ENCODE measurements at regions not wholly inside any gene's neighbourhood (a gene's known extent, or its start where the extent isn't known, plus 50 kb on each side); places are given as distances from the start of the nearest gene placed in this dataset.

DNA sequence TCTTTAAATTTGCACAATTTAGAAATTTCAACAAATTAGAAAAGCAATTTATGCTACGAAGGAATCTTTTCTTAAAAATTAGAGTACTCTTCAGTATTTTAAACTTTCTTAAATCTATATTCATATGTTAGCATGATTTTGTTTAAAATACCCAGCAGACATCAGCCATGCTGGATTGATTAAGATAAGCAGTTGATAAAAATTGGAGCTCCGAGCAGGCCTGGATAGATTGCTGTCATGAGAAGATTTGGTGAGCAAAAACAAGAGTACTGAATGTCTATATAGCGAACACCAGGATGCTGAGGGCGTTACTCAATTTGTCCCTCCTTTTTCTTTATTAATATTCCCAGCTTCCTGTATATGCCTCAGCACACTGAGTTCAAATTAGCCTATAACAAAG, 108.4 kb upstream of the SLC35B3 start:
- Mint-ChIP-seq H3K4me3 (no peak overlapping the region), H3K9me3 (peaks cover 13% of the 10 kb centered on the region), H3K27ac (no peak overlapping the region), H3K36me3 (ENCODE audit: low read depth) (no peaks in the 10 kb centered on the region), H3K27me3 (ENCODE audit: insufficient read depth) (no peaks in the 10 kb centered on the region), H3K4me1 (peaks cover 2% of the 10 kb centered on the region)
- no peak overlapping the region for H3K9ac ChIP-seq (ENCODE audit: extremely low read depth, low read length, poor library complexity, severe bottlenecking)
- H3K36me3 ChIP-seq (ENCODE audit: control insufficient read depth, insufficient read depth, low read length) = no peaks in the 10 kb centered on the region
- DNase-seq = no peak
- TF ChIP-seq, protein P1, sequence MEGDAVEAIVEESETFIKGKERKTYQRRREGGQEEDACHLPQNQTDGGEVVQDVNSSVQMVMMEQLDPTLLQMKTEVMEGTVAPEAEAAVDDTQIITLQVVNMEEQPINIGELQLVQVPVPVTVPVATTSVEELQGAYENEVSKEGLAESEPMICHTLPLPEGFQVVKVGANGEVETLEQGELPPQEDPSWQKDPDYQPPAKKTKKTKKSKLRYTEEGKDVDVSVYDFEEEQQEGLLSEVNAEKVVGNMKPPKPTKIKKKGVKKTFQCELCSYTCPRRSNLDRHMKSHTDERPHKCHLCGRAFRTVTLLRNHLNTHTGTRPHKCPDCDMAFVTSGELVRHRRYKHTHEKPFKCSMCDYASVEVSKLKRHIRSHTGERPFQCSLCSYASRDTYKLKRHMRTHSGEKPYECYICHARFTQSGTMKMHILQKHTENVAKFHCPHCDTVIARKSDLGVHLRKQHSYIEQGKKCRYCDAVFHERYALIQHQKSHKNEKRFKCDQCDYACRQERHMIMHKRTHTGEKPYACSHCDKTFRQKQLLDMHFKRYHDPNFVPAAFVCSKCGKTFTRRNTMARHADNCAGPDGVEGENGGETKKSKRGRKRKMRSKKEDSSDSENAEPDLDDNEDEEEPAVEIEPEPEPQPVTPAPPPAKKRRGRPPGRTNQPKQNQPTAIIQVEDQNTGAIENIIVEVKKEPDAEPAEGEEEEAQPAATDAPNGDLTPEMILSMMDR (conservative IDR thresholded peaks at IDR 0.05) = no peak
- H3K27ac ChIP-seq (ENCODE audit: low read depth, low read length) = no peak overlapping the region
- H3K27me3 ChIP-seq (ENCODE audit: control insufficient read depth, insufficient read depth, low read length, poor library complexity, severe bottlenecking) = no peaks in the 10 kb centered on the region
- H3K4me3 ChIP-seq (ENCODE audit: low read length) = no peak overlapping the region
- H3K4me1 ChIP-seq (ENCODE audit: control insufficient read depth, insufficient read depth, low read length) = no peaks in the 10 kb centered on the region
- peaks cover 17% of the 10 kb centered on the region for H3K9me3 ChIP-seq (ENCODE audit: control insufficient read depth, low read length)
- WGBS, 2 experiments (ENCODE audit: insufficient coverage in 1 of 2, insufficient read length in 1 of 2) = 97% methylated on average over 4 of the region's 4 CpGs; no CpG with 5 or more reads in 1 of the 2 experiments

DNA sequence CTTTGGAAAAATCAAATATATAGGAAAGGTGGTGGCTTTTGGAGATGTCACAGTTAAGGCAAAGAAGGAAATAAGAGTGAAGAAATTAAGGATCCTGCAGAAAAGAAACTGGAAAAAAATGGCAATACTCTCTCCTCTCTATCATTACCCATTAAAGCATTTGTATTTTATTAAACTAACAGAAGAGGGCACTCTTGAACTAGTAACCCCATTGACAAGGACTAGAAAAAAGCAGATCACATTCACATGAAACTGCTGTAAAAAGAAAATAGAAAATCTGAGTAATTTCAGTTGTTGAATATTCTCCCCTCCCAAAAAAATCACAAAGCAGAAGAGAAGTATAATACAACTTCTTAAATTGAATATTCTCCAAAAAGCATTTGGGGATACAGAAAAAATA, 104.1 kb upstream of the SLC35B3 start:
- Histone ChIP-seq H3K36me3 (ENCODE audit: control insufficient read depth, insufficient read depth, low read length) (no peaks in the 10 kb centered on the region), H3K4me3 (ENCODE audit: low read length) (no peak overlapping the region), H3K4me1 (ENCODE audit: control insufficient read depth, insufficient read depth, low read length) (no peaks in the 10 kb centered on the region), H3K27ac (ENCODE audit: low read depth, low read length) (no peak overlapping the region), H3K9ac (ENCODE audit: extremely low read depth, low read length, poor library complexity, severe bottlenecking) (no peak overlapping the region), H3K27me3 (ENCODE audit: control insufficient read depth, insufficient read depth, low read length, poor library complexity, severe bottlenecking) (no peaks in the 10 kb centered on the region), H3K9me3 (ENCODE audit: control insufficient read depth, low read length) (peaks cover 17% of the 10 kb centered on the region)
- TF ChIP-seq, protein P1 (conservative IDR thresholded peaks at IDR 0.05) = peak; percentile 68
- no peak for DNase-seq
- no peaks in the 10 kb centered on the region for H3K36me3 Mint-ChIP-seq (ENCODE audit: low read depth)
- H3K27ac Mint-ChIP-seq = no peak overlapping the region
- no peaks in the 10 kb centered on the region for H3K4me1 Mint-ChIP-seq
- peaks cover 13% of the 10 kb centered on the region for H3K9me3 Mint-ChIP-seq
- no peak overlapping the region for H3K4me3 Mint-ChIP-seq
- H3K27me3 Mint-ChIP-seq (ENCODE audit: insufficient read depth) = no peaks in the 10 kb centered on the region

DNA sequence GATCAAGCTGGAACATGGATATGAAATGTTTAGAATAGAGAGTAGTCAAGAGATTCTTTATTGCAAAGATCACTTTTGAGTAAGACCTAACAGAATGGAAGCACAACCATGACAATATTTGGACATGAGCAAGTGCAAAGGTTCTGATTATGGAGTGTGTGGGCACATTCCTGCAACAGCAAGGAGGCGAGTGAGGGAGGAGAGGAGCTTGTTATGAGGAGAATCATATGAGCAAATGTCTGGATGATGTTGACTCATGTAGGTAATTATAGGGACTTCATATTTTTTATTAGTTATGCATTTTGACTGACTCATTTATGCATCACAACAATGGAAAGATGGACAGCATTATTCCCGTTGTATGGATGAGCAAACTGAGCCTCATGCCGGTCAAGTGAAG, 100.8 kb upstream of the SLC35B3 start:
- Histone ChIP-seq H3K27me3 (ENCODE audit: control insufficient read depth, insufficient read depth, low read length, poor library complexity, severe bottlenecking) (no peaks in the 10 kb centered on the region), H3K9ac (ENCODE audit: extremely low read depth, low read length, poor library complexity, severe bottlenecking) (no peak overlapping the region), H3K4me1 (ENCODE audit: control insufficient read depth, insufficient read depth, low read length) (no peaks in the 10 kb centered on the region), H3K36me3 (ENCODE audit: control insufficient read depth, insufficient read depth, low read length) (no peaks in the 10 kb centered on the region), H3K27ac (ENCODE audit: low read depth, low read length) (no peak overlapping the region), H3K9me3 (ENCODE audit: control insufficient read depth, low read length) (peaks cover 19% of the 10 kb centered on the region), H3K4me3 (ENCODE audit: low read length) (no peak overlapping the region)
- H3K27ac Mint-ChIP-seq = no peak overlapping the region
- 53 to 58% methylated on average over 3 of the region's 3 CpGs for WGBS, 2 experiments (ENCODE audit: insufficient coverage in 1 of 2, insufficient read length in 1 of 2)
- H3K4me1 Mint-ChIP-seq = peaks cover 4% of the 10 kb centered on the region
- TF ChIP-seq, protein P1 (conservative IDR thresholded peaks at IDR 0.05) = no peak
- H3K9me3 Mint-ChIP-seq = peaks cover 11% of the 10 kb centered on the region
- DNase-seq = no peak
- no peaks in the 10 kb centered on the region for H3K27me3 Mint-ChIP-seq (ENCODE audit: insufficient read depth)
- H3K36me3 Mint-ChIP-seq (ENCODE audit: low read depth) = no peaks in the 10 kb centered on the region
- H3K4me3 Mint-ChIP-seq = no peak overlapping the region

All from endodermal cell (in vitro differentiated cells).